Neural progenitor cell (in vitro differentiated cells): ENCODE measurements at regions not wholly inside any gene's neighbourhood (a gene's known extent, or its start where the extent isn't known, plus 50 kb on each side); places are given as distances from the start of the nearest gene placed in this dataset.

Source experiments
- CTCF ChIP-seq: fragments of 200-600 bp; sonication (generic); IDR thresholded peaks from 2 replicates; pipeline ENCODE4 v1.5.1; 2017; ENCODE audit warnings: antibody characterized with exemption, mild to moderate bottlenecking
- EZH2 ChIP-seq: fragments of 200-600 bp; sonication (generic); IDR thresholded peaks from 2 replicates; pipeline ENCODE4 v1.6.1; 2017; ENCODE audit warnings: antibody characterized with exemption, mild to moderate bottlenecking, moderate library complexity
- EZH2phosphoT487 ChIP-seq: fragments of 200-600 bp; sonication (generic); IDR thresholded peaks from 2 replicates; pipeline ENCODE4 v1.6.1; 2017; ENCODE audit warnings: antibody characterized with exemption

GRCh38 chr5:96189028-96189826 lies 227.6 kb upstream of the ELL2 start:
- TF ChIP-seq CTCF = no peak
- no peak for TF ChIP-seq EZH2
- TF ChIP-seq EZH2phosphoT487 = no peak
